Ovary (tissue), 7 donors: ENCODE measurements at regions not wholly inside any gene's neighbourhood (a gene's known extent, or its start where the extent isn't known, plus 50 kb on each side); places are given as distances from the start of the nearest gene placed in this dataset.

Experiments
- DNase-seq, 5 donors: peaks; one replicate each; pipeline ENCODE4 v3.0.0-alpha.2; 2019 to 2020
- H3K27ac ChIP-seq, 2 donors: fragments of 200-600 bp; one replicate each; pipeline versions ENCODE4 v1.5.1 to v1.8.0; 2019 to 2022
- H3K27me3 ChIP-seq: fragments of 200-600 bp; one replicate; pipeline ENCODE4 v1.8.0; 2022
- H3K36me3 ChIP-seq: fragments of 200-600 bp; sonication (generic); one replicate; pipeline ENCODE4 v1.5.1; 2019
- H3K4me1 ChIP-seq: one replicate; pipeline ENCODE4 v1.8.1; 2013; ENCODE audit warnings: mild to moderate bottlenecking, moderate library complexity; ENCODE audit not compliant: insufficient read depth
- H3K4me3 ChIP-seq: fragments of 200-600 bp; sonication (generic); one replicate; pipeline ENCODE4 v1.5.1; 2017
- H3K9me3 ChIP-seq, 2 donors: fragments of 200-600 bp in 1 of 2; sonication (generic) in 1 of 2; one replicate each; pipeline versions ENCODE4 v1.5.1 to v1.8.1; 2013 to 2019; ENCODE audit warnings: mild to moderate bottlenecking in 1 of 2, moderate library complexity in 1 of 2
- EP300 ChIP-seq: sonication (generic); formaldehyde crosslinking; IDR thresholded peaks from one replicate; pipeline ENCODE4 v1.6.1; 2017; ENCODE audit warnings: antibody characterized with exemption
- POLR2A ChIP-seq: fragments of 450-650 bp; IDR thresholded peaks from one replicate; pipeline ENCODE4 v1.6.1; 2017; ENCODE audit warnings: antibody characterized with exemption, mild to moderate bottlenecking, moderate library complexity
- WGBS, 3 donors: extraction: QIAGEN DNeasy Blood & Tissue Kit in 1 of 3; methylation state at CpG; one replicate each; pipeline versions ENCODE4 v1.1.5 to v1.1.7; 2013 to 2017; 5-methylcytosine and 5-hydroxymethylcytosine counted together
- intact Hi-C, 4 donors: fragments of 100-400 bp; cut with DNase I; formaldehyde crosslinking; loops; one replicate each; pipeline versions ENCODE4 v1.11.0 to v1.15.1; 2022 to 2023
- TF ChIP-seq, protein P1 (sequence below), 3 donors: fragments of 450-650 bp in 2 of 3; fragments of 200-600 bp in 1 of 3; IDR thresholded peaks; one replicate each; pipeline versions ENCODE4 v1.5.1 to v1.8.0; 2016 to 2022; ENCODE audit warnings: antibody characterized with exemption in 3 of 3, mild to moderate bottlenecking in 1 of 3
- donor health status: DM: no; HTN: no; CAD: no; lungs with moderate emphysema.
- donor health status: DM: no; HTN: no; CAD: no.
- donor health status: Bipolar disorder and iron deficiency.
- donor health status: DM: no; HTN: no; CAD: no.
- donor health status: DM: yes; HTN: yes; CAD: no.

DNA sequence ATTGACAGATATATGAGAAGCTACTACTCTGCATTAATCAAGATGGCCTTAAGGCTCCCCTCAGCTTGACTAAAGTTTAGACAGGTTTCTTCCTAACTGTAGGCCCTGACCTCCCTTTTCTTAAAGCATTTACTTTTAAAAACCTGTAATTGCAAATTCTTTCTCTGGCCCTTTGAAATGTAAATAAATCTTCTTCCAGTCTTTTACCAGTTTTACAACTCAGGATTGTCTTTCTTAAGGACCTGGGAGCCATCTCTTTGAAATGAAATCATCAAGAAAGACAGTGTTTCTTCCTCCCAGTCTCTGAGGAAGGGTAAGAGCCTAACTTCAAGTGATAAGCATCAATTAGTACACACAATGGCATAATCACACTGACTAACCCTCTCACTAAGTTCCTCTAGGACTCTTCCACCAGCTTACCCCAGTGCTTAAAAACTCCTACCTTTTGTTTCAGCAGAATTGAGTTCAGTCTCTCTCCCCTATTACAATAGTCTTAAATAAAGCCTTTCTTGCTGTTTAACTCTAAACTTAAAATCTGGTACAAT, 58.7 kb upstream of the CDH20 start:
- Histone ChIP-seq H3K9me3 (no peaks in the 10 kb centered on the region), H3K4me3 (no peak overlapping the region), H3K27ac (no peak overlapping the region), H3K27me3 (no peaks in the 10 kb centered on the region), H3K4me1 (no peaks in the 10 kb centered on the region), H3K36me3 (no peaks in the 10 kb centered on the region)
- intact Hi-C loops = no loop called here
- no peak for TF ChIP-seq POLR2A
- TF ChIP-seq, protein P1, sequence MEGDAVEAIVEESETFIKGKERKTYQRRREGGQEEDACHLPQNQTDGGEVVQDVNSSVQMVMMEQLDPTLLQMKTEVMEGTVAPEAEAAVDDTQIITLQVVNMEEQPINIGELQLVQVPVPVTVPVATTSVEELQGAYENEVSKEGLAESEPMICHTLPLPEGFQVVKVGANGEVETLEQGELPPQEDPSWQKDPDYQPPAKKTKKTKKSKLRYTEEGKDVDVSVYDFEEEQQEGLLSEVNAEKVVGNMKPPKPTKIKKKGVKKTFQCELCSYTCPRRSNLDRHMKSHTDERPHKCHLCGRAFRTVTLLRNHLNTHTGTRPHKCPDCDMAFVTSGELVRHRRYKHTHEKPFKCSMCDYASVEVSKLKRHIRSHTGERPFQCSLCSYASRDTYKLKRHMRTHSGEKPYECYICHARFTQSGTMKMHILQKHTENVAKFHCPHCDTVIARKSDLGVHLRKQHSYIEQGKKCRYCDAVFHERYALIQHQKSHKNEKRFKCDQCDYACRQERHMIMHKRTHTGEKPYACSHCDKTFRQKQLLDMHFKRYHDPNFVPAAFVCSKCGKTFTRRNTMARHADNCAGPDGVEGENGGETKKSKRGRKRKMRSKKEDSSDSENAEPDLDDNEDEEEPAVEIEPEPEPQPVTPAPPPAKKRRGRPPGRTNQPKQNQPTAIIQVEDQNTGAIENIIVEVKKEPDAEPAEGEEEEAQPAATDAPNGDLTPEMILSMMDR (IDR thresholded peaks at IDR 0.05) = no peak
- TF ChIP-seq EP300 = no peak
- no peak for DNase-seq

DNA sequence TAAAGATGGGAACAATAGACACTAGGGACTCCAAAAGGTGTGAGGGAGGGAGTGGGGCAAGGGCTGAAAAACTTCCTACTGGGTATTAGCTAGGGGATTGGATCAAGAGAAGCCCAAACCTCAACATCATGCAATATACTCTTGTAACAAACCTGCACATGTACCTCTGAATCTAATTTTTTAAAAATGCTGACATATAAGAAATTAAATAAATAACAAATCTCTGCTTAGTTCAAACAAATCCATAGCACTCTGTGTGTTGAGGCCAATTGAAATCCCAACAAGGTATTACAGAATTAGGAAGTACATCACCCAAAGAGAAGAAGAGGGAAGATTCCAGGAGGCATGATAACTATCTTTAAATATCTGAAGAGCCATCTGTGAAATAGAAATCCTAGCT, 55.4 kb upstream of the CDH20 start:
- H3K27ac ChIP-seq = no peak overlapping the region
- TF ChIP-seq EP300 (no peak), POLR2A (no peak)
- TF ChIP-seq, protein P1 (IDR thresholded peaks at IDR 0.05) = no peak
- H3K4me1 ChIP-seq = no peaks in the 10 kb centered on the region
- no peaks in the 10 kb centered on the region for H3K36me3 ChIP-seq
- no peak for DNase-seq
- H3K4me3 ChIP-seq = no peak overlapping the region
- H3K27me3 ChIP-seq = no peaks in the 10 kb centered on the region
- intact Hi-C loops = no loop called here
- no peaks in the 10 kb centered on the region for H3K9me3 ChIP-seq

DNA sequence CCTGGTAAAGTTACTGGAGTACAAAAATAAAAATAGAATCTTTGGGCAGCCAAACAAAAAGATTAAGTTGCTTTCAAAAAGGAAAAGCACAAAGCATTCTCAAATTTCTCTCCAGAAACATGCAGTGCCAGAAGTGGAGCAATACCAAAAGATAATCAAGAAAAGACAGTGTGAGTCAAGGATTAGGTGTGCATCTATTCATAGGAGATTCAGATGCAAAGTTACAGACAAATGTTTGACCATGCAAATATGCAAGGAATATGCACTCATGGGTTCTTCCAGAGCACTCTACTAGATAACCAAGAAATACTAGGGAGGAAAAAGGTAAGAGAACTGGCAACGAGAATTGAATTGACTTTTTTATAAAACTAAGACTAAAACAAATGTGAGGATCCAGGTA, 51.8 kb upstream of the CDH20 start:
- intact Hi-C loops = no loop called here
- TF ChIP-seq EP300 (no peak), POLR2A (no peak)
- TF ChIP-seq, protein P1 (IDR thresholded peaks at IDR 0.05) = no peak
- Histone ChIP-seq H3K27ac (no peak overlapping the region), H3K27me3 (no peaks in the 10 kb centered on the region), H3K9me3 (no peaks in the 10 kb centered on the region), H3K36me3 (no peaks in the 10 kb centered on the region), H3K4me3 (no peak overlapping the region), H3K4me1 (no peaks in the 10 kb centered on the region)
- DNase-seq = no peak
- 80 to 89% (median 82%) methylated on average over 1 of the region's 1 CpG for WGBS, 3 donors

DNA sequence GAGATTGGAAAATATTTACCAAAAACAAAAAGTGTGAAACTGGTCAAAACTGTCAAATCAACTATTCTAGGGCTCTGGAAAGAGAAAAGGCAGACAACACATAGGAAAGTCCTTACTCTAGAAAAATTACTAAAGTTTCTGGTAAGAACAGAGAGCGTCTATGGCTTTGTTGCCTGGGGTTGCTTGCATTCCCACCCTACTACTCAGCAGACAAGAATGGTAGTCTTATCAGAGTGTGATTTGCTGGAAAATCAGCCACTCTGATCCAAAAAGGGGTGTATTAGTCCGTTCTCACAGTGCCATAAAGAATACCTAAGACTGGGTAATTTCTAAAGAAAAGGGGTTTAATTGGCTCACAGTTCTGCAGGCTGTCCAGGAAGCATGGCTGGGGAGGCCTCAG, 50.3 kb upstream of the CDH20 start:
- Histone ChIP-seq H3K36me3 (no peaks in the 10 kb centered on the region), H3K9me3 (no peaks in the 10 kb centered on the region), H3K27me3 (no peaks in the 10 kb centered on the region), H3K27ac (no peak overlapping the region), H3K4me3 (no peak overlapping the region), H3K4me1 (no peaks in the 10 kb centered on the region)
- 42 to 63% (median 48%) methylated on average over 2 of the region's 2 CpGs for WGBS, 3 donors
- no peak for DNase-seq
- intact Hi-C loops = no loop called here
- TF ChIP-seq, protein P1 (IDR thresholded peaks at IDR 0.05) = no peak
- TF ChIP-seq EP300 = no peak
- TF ChIP-seq POLR2A = no peak
